ENCODE measurements at regions not wholly inside any gene's neighbourhood (a gene's known extent, or its start where the extent isn't known, plus 50 kb on each side); places are given as distances from the start of the nearest gene placed in this dataset.

GRCh38 chr4:124243671-124244366, 468.7 kb downstream of the ANKRD50 start:
- H3K36me3 ChIP-seq (ENCODE audit: control insufficient read depth in 2 of 2, insufficient read depth in 2 of 2, low read length in 2 of 2): no peaks in the 10 kb centered on the region
- no peaks in the 10 kb centered on the region for H3K4me1 ChIP-seq (ENCODE audit: control insufficient read depth in 2 of 2, insufficient read depth in 2 of 2, low read length in 2 of 2)
- H3K9ac ChIP-seq (ENCODE audit: low read depth in 1 of 2, low read length in 2 of 2): no peak overlapping the region
- no peaks in the 10 kb centered on the region for H3K27me3 ChIP-seq (ENCODE audit: control insufficient read depth in 2 of 2, insufficient read depth in 2 of 2, low read length in 2 of 2)
- H3K4me3 ChIP-seq (ENCODE audit: low read length in 2 of 2): no peak overlapping the region
- no peaks in the 10 kb centered on the region for H3K9me3 ChIP-seq (ENCODE audit: control insufficient read depth in 2 of 2, low read length in 2 of 2)
- no peak overlapping the region for H3K27ac ChIP-seq (ENCODE audit: low read depth in 2 of 2, low read length in 2 of 2)

GRCh38 chr4:124253080-124253479, 459.5 kb downstream of the ANKRD50 start:
- Histone ChIP-seq H3K9me3 (ENCODE audit: control insufficient read depth in 2 of 2, low read length in 2 of 2) (no peaks in the 10 kb centered on the region), H3K4me1 (ENCODE audit: control insufficient read depth in 2 of 2, insufficient read depth in 2 of 2, low read length in 2 of 2) (no peaks in the 10 kb centered on the region), H3K36me3 (ENCODE audit: control insufficient read depth in 2 of 2, insufficient read depth in 2 of 2, low read length in 2 of 2) (no peaks in the 10 kb centered on the region), H3K27me3 (ENCODE audit: control insufficient read depth in 2 of 2, insufficient read depth in 2 of 2, low read length in 2 of 2) (no peaks in the 10 kb centered on the region), H3K4me3 (ENCODE audit: low read length in 2 of 2) (no peak overlapping the region), H3K27ac (ENCODE audit: low read depth in 2 of 2, low read length in 2 of 2) (no peak overlapping the region), H3K9ac (ENCODE audit: low read depth in 1 of 2, low read length in 2 of 2) (no peak overlapping the region)

GRCh38 chr4:124262211-124263179, 450.0 kb downstream of the ANKRD50 start:
- Histone ChIP-seq H3K9ac (ENCODE audit: low read depth in 1 of 2, low read length in 2 of 2) (no peak overlapping the region), H3K36me3 (ENCODE audit: control insufficient read depth in 2 of 2, insufficient read depth in 2 of 2, low read length in 2 of 2) (no peaks in the 10 kb centered on the region), H3K27ac (ENCODE audit: low read depth in 2 of 2, low read length in 2 of 2) (no peak overlapping the region), H3K9me3 (ENCODE audit: control insufficient read depth in 2 of 2, low read length in 2 of 2) (no peaks in the 10 kb centered on the region), H3K4me1 (ENCODE audit: control insufficient read depth in 2 of 2, insufficient read depth in 2 of 2, low read length in 2 of 2) (no peaks in the 10 kb centered on the region), H3K4me3 (ENCODE audit: low read length in 2 of 2) (no peak overlapping the region), H3K27me3 (ENCODE audit: control insufficient read depth in 2 of 2, insufficient read depth in 2 of 2, low read length in 2 of 2) (no peaks in the 10 kb centered on the region)

GRCh38 chr4:124265701-124266100, 446.8 kb downstream of the ANKRD50 start:
- Histone ChIP-seq H3K36me3 (ENCODE audit: control insufficient read depth in 2 of 2, insufficient read depth in 2 of 2, low read length in 2 of 2) (no peaks in the 10 kb centered on the region), H3K9ac (ENCODE audit: low read depth in 1 of 2, low read length in 2 of 2) (no peak overlapping the region), H3K4me3 (ENCODE audit: low read length in 2 of 2) (no peak overlapping the region)

GRCh38 chr4:124266721-124267120, 445.8 kb downstream of the ANKRD50 start:
- Histone ChIP-seq H3K27me3 (ENCODE audit: control insufficient read depth in 2 of 2, insufficient read depth in 2 of 2, low read length in 2 of 2) (no peaks in the 10 kb centered on the region), H3K36me3 (ENCODE audit: control insufficient read depth in 2 of 2, insufficient read depth in 2 of 2, low read length in 2 of 2) (no peaks in the 10 kb centered on the region), H3K9me3 (ENCODE audit: control insufficient read depth in 2 of 2, low read length in 2 of 2) (no peaks in the 10 kb centered on the region), H3K4me3 (ENCODE audit: low read length in 2 of 2) (no peak overlapping the region), H3K27ac (ENCODE audit: low read depth in 2 of 2, low read length in 2 of 2) (no peak overlapping the region), H3K4me1 (ENCODE audit: control insufficient read depth in 2 of 2, insufficient read depth in 2 of 2, low read length in 2 of 2) (no peaks in the 10 kb centered on the region), H3K9ac (ENCODE audit: low read depth in 1 of 2, low read length in 2 of 2) (no peak overlapping the region)

More at GRCh38 chr4:124265701-124266100, 446.8 kb downstream of the ANKRD50 start:
- Histone ChIP-seq H3K4me1 (ENCODE audit: control insufficient read depth in 2 of 2, insufficient read depth in 2 of 2, low read length in 2 of 2) (no peaks in the 10 kb centered on the region), H3K27me3 (ENCODE audit: control insufficient read depth in 2 of 2, insufficient read depth in 2 of 2, low read length in 2 of 2) (no peaks in the 10 kb centered on the region), H3K9me3 (ENCODE audit: control insufficient read depth in 2 of 2, low read length in 2 of 2) (no peaks in the 10 kb centered on the region), H3K27ac (ENCODE audit: low read depth in 2 of 2, low read length in 2 of 2) (no peak overlapping the region)

GRCh38 chr4:124276461-124276860, 436.1 kb downstream of the ANKRD50 start:
- Histone ChIP-seq H3K27ac (ENCODE audit: low read depth in 2 of 2, low read length in 2 of 2) (no peak overlapping the region), H3K36me3 (ENCODE audit: control insufficient read depth in 2 of 2, insufficient read depth in 2 of 2, low read length in 2 of 2) (no peaks in the 10 kb centered on the region), H3K9ac (ENCODE audit: low read depth in 1 of 2, low read length in 2 of 2) (no peak overlapping the region), H3K27me3 (ENCODE audit: control insufficient read depth in 2 of 2, insufficient read depth in 2 of 2, low read length in 2 of 2) (no peaks in the 10 kb centered on the region), H3K4me1 (ENCODE audit: control insufficient read depth in 2 of 2, insufficient read depth in 2 of 2, low read length in 2 of 2) (no peaks in the 10 kb centered on the region), H3K4me3 (ENCODE audit: low read length in 2 of 2) (no peak overlapping the region), H3K9me3 (ENCODE audit: control insufficient read depth in 2 of 2, low read length in 2 of 2) (no peaks in the 10 kb centered on the region)

GRCh38 chr4:124277691-124278090, 434.8 kb downstream of the ANKRD50 start:
- H3K36me3 ChIP-seq (ENCODE audit: control insufficient read depth in 2 of 2, insufficient read depth in 2 of 2, low read length in 2 of 2): no peaks in the 10 kb centered on the region
- H3K9me3 ChIP-seq (ENCODE audit: control insufficient read depth in 2 of 2, low read length in 2 of 2): no peaks in the 10 kb centered on the region
- no peaks in the 10 kb centered on the region for H3K4me1 ChIP-seq (ENCODE audit: control insufficient read depth in 2 of 2, insufficient read depth in 2 of 2, low read length in 2 of 2)
- no peak overlapping the region for H3K9ac ChIP-seq (ENCODE audit: low read depth in 1 of 2, low read length in 2 of 2)
- H3K4me3 ChIP-seq (ENCODE audit: low read length in 2 of 2): no peak overlapping the region
- H3K27me3 ChIP-seq (ENCODE audit: control insufficient read depth in 2 of 2, insufficient read depth in 2 of 2, low read length in 2 of 2): no peaks in the 10 kb centered on the region
- no peak overlapping the region for H3K27ac ChIP-seq (ENCODE audit: low read depth in 2 of 2, low read length in 2 of 2)

- H3K4me3 ChIP-seq (ENCODE audit: low read length in 2 of 2): no peak overlapping the region
- no peaks in the 10 kb centered on the region for H3K36me3 ChIP-seq (ENCODE audit: control insufficient read depth in 2 of 2, insufficient read depth in 2 of 2, low read length in 2 of 2)
These were observed 434.1 kb downstream of the ANKRD50 start for GRCh38 chr4:124278477-124278876.

GRCh38 chr4:124279741-124280140, 432.8 kb downstream of the ANKRD50 start:
- Histone ChIP-seq H3K27me3 (ENCODE audit: control insufficient read depth in 2 of 2, insufficient read depth in 2 of 2, low read length in 2 of 2) (no peaks in the 10 kb centered on the region), H3K9me3 (ENCODE audit: control insufficient read depth in 2 of 2, low read length in 2 of 2) (no peaks in the 10 kb centered on the region), H3K27ac (ENCODE audit: low read depth in 2 of 2, low read length in 2 of 2) (no peak overlapping the region), H3K9ac (ENCODE audit: low read depth in 1 of 2, low read length in 2 of 2) (no peak overlapping the region), H3K4me1 (ENCODE audit: control insufficient read depth in 2 of 2, insufficient read depth in 2 of 2, low read length in 2 of 2) (no peaks in the 10 kb centered on the region), H3K36me3 (ENCODE audit: control insufficient read depth in 2 of 2, insufficient read depth in 2 of 2, low read length in 2 of 2) (no peaks in the 10 kb centered on the region), H3K4me3 (ENCODE audit: low read length in 2 of 2) (no peak overlapping the region)

More at GRCh38 chr4:124278477-124278876, 434.1 kb downstream of the ANKRD50 start:
- no peak overlapping the region for H3K27ac ChIP-seq (ENCODE audit: low read depth in 2 of 2, low read length in 2 of 2)
- no peaks in the 10 kb centered on the region for H3K27me3 ChIP-seq (ENCODE audit: control insufficient read depth in 2 of 2, insufficient read depth in 2 of 2, low read length in 2 of 2)
- no peak overlapping the region for H3K9ac ChIP-seq (ENCODE audit: low read depth in 1 of 2, low read length in 2 of 2)
- H3K4me1 ChIP-seq (ENCODE audit: control insufficient read depth in 2 of 2, insufficient read depth in 2 of 2, low read length in 2 of 2): no peaks in the 10 kb centered on the region
- H3K9me3 ChIP-seq (ENCODE audit: control insufficient read depth in 2 of 2, low read length in 2 of 2): no peaks in the 10 kb centered on the region

- H3K27ac ChIP-seq (ENCODE audit: low read depth in 2 of 2, low read length in 2 of 2): no peak overlapping the region
These were observed 430.1 kb downstream of the ANKRD50 start for GRCh38 chr4:124282301-124282898.

More at GRCh38 chr4:124282301-124282898, 430.1 kb downstream of the ANKRD50 start:
- Histone ChIP-seq H3K27me3 (ENCODE audit: control insufficient read depth in 2 of 2, insufficient read depth in 2 of 2, low read length in 2 of 2) (no peaks in the 10 kb centered on the region), H3K4me1 (ENCODE audit: control insufficient read depth in 2 of 2, insufficient read depth in 2 of 2, low read length in 2 of 2) (no peaks in the 10 kb centered on the region), H3K4me3 (ENCODE audit: low read length in 2 of 2) (no peak overlapping the region), H3K9ac (ENCODE audit: low read depth in 1 of 2, low read length in 2 of 2) (no peak overlapping the region), H3K9me3 (ENCODE audit: control insufficient read depth in 2 of 2, low read length in 2 of 2) (no peaks in the 10 kb centered on the region), H3K36me3 (ENCODE audit: control insufficient read depth in 2 of 2, insufficient read depth in 2 of 2, low read length in 2 of 2) (no peaks in the 10 kb centered on the region)
